Embryonic facial prominence (tissue), 1 donor: ENCODE measurements at regions not wholly inside any gene's neighbourhood (a gene's known extent, or its start where the extent isn't known, plus 50 kb on each side); places are given as distances from the start of the nearest gene placed in this dataset.
"Not testable (repeated sequence)": the region's sequence is repeated elsewhere in the genome, so short reads cannot be mapped to it uniquely, and the experiment has no call there.

ENCODE experiments used
- DNase-seq: peaks from one replicate; pipeline ENCODE4 v3.0.0-alpha.2; 2016; ENCODE audit errors: extremely low spot score

GRCh38 chr1:99444211-99444927 is 180.1 kb downstream of the PLPPR4 start:
- DNase-seq = not testable (repeated sequence)

- DNase-seq = no peak
Measured at GRCh38 chr1:99445071-99445470, 180.8 kb downstream of the PLPPR4 start.

DNA sequence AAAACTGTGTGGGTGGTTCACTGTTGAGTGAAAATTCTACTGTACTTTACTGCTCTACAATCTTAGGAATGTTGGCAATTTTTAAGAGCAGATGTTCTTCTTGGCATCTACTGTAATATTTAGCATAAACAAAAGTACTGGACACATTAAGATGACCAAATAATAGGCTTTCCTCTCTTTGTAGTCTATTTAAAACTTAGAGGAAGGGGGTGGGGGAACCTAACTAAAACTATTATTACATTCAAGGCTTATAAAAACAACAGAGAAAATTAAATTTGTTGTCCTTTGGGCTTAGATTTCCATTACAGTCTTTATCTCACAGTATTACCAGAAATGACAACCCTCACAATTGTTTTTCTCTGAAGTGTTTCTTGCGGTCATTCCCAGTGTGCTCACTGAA is 181.2 kb downstream of the PLPPR4 start:
- no peak for DNase-seq

DNA sequence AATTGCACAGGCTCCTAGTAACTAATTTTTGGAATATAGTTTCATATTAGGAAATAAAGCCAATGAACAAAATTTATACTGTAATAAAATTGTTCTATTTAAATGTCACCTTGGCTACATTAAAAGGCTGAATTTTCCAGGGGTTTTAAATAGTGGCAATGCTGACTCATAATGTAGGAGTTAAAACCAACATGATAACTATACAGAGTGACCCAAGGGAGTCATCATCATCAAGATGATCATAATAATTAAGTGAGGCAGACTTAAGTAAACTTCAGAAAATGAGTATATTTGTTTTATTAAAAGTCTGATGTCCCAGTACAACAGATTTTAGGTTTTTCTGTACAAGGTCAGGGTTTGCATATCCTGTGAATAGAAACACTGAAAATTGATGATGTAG is 183.4 kb downstream of the PLPPR4 start:
- no peak for DNase-seq

GRCh38 chr1:99455760-99456159 is 190.2 kb upstream of the PALMD start:
- no peak for DNase-seq

- DNase-seq = no peak
Measured at GRCh38 chr1:99456536-99456935, 189.4 kb upstream of the PALMD start.

DNA sequence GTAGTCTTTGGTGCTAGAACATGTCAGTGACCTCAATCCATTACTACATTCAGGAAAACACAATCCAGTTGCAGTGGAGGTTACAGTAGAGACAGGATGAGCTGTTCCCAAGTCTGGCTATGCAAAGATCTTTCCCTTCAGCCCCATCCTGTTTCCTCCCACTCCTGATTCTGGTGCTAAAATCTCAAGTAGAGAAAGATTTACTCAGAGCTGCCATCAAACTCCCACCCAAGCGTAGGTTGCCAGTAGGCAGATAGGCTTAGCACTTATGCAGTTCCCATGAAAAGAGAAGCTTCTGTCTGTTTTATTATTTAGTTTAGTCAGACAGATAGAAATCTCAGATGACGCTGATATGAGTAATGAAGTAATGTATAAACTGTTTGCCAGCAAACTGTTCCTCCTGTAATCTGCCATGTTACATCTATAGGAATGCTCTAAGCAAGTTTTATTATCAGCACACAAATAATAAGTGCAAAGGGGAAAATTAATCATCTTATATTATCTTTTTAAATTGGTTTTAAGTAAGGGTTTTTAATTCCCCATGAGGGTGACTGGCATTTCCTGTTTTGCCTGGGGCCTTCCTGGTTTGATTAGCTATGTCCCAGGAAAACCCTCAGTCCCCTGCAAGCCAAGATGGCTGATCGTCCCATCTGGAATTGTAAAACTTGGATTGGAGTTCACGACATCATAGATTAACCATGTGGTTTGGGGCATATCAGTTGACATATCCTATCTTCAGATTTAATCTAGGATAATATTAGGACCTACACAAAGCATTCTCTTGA is 188.3 kb upstream of the PALMD start:
- DNase-seq = no peak

DNA sequence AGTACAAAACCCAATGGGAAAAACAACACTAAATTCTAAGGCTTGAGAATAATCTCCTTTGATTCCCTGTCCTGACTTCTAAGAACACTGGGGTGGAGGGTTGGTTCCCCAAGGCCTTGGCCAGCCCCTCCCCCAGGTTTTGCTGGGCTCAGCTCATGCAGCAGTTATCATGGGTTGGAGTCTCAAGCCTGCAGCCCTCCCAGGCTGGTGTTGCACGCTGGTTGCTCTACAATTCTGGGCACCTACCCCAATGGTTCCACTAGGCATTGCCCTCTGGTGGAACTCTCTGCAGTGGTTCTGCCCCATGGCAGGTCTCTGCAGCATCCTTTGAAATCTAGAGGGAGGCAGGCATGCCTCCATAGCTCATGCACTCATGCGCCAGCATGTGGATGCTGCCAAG is 184.4 kb upstream of the PALMD start:
- no peak for DNase-seq

- DNase-seq = no peak
Measured at GRCh38 chr1:99464738-99465137, 181.2 kb upstream of the PALMD start.

DNA sequence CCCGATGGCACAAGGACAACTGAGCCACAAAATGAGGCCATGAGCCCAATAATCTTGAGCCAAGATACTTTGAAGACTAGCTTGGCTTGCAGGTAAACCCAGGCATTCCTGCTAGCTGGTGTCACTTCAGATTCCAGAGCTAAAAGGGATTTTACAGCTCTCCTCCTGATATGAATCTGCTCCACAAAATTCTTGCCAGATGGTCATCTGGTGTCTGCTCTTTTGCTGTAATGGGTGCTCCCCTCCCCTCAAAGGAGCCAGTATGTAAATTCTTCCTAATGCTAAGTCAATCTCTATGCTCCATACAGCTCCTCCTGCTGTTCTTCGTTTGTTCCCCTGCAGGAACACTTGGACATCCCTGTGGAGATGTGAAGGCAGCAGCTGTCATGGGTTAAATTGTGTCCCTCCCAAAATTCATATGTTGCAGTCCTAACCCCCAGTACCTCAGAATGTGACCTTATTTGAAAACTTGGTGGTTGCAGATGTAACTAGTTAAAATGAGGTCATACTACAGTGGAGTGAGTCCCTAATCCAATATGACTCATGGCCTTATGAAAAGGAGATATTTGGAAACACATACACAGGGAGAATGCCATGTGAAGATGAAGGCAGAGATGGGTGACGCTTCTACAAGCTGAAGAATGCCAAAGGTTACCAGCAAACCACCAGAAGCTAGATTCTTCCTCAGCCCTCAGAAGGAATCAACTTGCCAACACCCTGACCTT is 180.6 kb upstream of the PALMD start:
- no peak for DNase-seq

GRCh38 chr1:99467645-99468044 is 178.3 kb upstream of the PALMD start:
- no peak for DNase-seq

DNA sequence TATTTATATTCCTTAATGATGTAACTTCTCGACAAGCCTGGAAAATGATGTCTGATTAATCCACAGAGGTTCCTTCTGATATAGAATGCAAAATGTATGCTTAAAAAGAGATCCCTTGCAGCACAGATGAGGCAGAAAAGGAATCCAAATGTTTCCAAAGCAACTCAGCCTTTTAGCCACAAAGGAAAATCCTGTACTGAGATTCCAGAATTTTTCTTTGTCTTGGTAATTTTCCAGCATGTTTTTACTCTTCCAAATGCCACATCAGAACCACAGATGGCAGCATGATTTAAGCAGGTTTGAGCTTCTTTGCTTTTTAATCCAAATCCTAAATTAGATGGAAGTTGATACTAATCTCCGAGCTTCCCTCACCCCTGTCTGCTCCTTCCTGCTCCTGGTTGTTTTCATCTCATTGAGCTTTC is 176.4 kb upstream of the PALMD start:
- no peak for DNase-seq

GRCh38 chr1:99472893-99473292 is 173.0 kb upstream of the PALMD start:
- DNase-seq = no peak

- DNase-seq = no peak
Measured at GRCh38 chr1:99474350-99474893, 171.5 kb upstream of the PALMD start.

DNA sequence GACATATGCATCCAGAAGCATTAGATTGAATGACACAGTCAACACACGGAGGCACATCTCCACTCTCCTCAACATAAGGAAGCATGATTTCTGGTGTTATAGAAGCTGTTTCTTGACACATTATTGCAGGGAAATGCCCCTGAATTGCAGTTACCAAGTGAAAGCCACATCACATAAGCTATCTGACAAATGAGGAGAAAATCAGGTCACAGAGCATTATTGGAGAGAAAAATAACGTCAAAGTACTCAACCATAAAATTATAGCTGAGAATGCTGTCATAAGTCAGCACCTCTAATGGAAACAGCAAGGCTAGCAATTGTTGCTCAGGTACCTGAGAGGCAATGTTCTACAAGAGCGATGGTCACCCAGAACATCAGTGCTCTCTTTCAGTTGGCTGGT is 169.9 kb upstream of the PALMD start:
- no peak for DNase-seq

GRCh38 chr1:99481391-99481996 is 164.4 kb upstream of the PALMD start:
- DNase-seq = peak; percentile 55

DNA sequence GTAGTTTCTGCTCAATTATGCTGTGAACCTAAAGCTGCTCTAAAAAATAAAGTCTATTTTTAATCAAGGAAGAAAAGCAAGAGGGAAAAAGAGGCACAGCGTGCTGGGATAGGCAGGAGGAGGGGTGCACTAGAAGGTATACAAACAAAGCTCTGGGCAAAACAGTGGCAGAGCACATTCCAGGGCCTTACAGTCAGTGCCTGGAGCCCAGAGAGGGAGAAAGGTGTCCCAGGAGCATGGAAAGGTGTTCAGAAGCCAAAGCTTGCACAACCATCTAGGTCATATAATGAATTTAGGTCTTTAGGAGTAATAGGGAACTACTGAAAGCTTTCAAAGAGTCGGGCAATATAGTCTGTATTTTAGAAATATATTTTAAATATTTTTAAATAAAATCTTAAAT is 163.6 kb upstream of the PALMD start:
- no peak for DNase-seq

DNA sequence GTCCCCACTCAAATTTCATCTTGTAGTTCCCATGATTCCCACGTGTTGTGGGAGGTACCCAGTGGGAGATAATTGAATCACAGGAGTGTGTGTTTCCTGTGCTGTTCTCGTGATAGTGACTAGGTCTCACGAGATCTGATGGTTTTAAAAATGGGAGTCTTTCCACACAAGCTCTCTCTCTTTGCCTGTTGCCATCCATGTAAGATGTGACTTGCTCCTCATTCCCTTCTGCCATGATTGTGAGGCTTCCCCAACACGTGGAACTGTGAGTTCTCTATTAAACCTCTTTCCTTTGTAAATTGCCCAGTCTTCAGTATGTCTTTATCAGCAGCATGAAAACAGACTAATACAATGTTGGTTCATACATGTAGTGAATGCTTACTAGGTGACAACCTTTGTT is 163.2 kb upstream of the PALMD start:
- no peak for DNase-seq

- DNase-seq = no peak
Measured at GRCh38 chr1:99490031-99490430, 155.9 kb upstream of the PALMD start.

DNA sequence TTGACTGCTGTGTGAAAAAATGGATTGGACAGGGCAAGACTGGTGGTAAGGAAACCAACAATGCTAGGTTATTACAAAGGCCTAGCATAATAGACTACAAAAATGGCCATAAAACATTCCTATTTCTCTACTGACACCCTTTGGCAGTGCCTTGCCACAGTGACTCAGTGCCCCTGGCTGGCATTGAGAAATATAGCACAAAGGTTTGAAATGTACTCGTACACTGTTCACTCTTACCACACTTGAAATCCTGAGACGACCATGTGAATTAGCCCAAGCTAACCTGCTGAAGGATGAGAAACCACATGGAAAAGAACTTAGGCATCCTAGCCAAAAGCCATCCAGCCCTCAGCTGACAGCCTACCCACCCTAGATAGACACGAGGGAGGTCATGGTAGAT is 149.8 kb upstream of the PALMD start:
- no peak for DNase-seq

GRCh38 chr1:99497690-99498089 is 148.2 kb upstream of the PALMD start:
- DNase-seq = no peak

GRCh38 chr1:99500541-99500940 is 145.4 kb upstream of the PALMD start:
- no peak for DNase-seq
